Spleen (tissue), 7 donors: ENCODE measurements at regions not wholly inside any gene's neighbourhood (a gene's known extent, or its start where the extent isn't known, plus 50 kb on each side); places are given as distances from the start of the nearest gene placed in this dataset.

ENCODE experiments used
- POLR2AphosphoS5 ChIP-seq, 3 donors: sonication (generic); formaldehyde crosslinking; IDR thresholded peaks; one replicate each; pipeline ENCODE4 v1.5.1; 2017; ENCODE audit warnings: antibody characterized with exemption in 3 of 3
- TF ChIP-seq, protein P1 (sequence below), 11 experiments: fragments of 200-600 bp in 7 of 11; fragments of 450-650 bp in 4 of 11; sonication (generic) in 4 of 11; IDR thresholded peaks in 8 of 11; conservative IDR thresholded peaks in 3 of 11; 1 replicate in 7 of 11; 2 replicates in 4 of 11; pipeline versions ENCODE4 v1.4.0 to v1.8.0; 2016 to 2021; ENCODE audit warnings: antibody characterized with exemption in 11 of 11, inconsistent platforms in 4 of 11, mild to moderate bottlenecking in 1 of 11
- donor health status: DM: no; HTN: no; CAD: no; lungs with moderate emphysema.
- donor health status: DM: no; HTN: no; CAD: no.
- donor health status: DM: no; HTN: no; CAD: no.

DNA sequence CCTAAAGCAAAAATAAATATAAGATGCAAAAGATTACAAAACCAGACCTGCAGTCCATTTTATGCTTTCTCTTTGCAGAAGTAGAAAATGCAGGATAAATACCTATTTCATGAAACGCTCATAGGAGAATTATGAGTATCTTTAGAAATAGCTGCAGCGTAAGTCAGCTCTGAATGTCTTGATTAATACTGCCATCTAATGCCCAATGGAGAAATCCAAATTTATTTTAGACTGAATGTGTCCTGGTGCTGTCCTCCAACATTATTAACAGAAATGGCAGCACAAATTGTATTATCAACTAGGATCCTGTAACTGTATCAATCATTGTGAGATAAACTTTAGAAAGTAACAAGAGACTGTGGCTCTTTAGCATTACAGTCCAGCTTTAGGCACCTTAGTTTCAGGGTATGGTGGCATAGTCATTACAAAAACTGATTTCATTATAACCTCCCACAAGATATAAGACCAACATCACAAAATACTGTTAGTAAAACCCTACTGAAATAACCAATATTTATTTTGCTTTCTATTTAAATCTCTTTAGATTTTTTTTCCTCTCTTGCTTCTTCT, 162.1 kb upstream of the MIR17HG start:
- TF ChIP-seq, protein P1, sequence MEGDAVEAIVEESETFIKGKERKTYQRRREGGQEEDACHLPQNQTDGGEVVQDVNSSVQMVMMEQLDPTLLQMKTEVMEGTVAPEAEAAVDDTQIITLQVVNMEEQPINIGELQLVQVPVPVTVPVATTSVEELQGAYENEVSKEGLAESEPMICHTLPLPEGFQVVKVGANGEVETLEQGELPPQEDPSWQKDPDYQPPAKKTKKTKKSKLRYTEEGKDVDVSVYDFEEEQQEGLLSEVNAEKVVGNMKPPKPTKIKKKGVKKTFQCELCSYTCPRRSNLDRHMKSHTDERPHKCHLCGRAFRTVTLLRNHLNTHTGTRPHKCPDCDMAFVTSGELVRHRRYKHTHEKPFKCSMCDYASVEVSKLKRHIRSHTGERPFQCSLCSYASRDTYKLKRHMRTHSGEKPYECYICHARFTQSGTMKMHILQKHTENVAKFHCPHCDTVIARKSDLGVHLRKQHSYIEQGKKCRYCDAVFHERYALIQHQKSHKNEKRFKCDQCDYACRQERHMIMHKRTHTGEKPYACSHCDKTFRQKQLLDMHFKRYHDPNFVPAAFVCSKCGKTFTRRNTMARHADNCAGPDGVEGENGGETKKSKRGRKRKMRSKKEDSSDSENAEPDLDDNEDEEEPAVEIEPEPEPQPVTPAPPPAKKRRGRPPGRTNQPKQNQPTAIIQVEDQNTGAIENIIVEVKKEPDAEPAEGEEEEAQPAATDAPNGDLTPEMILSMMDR (IDR thresholded peaks at IDR 0.05 in 8 of 11, conservative IDR thresholded peaks at IDR 0.05 in 3 of 11), result no peak
- TF ChIP-seq POLR2AphosphoS5 (IDR thresholded peaks at IDR 0.05), result no peak
